HCT116 (cell line): ENCODE measurements at regions not wholly inside any gene's neighbourhood (a gene's known extent, or its start where the extent isn't known, plus 50 kb on each side); places are given as distances from the start of the nearest gene placed in this dataset.

Experiments
- ATAC-seq: fragments of 200-7000 bp; cut with Tn5 transposase; 2 replicates; pipeline ENCODE4 v1.9.1; 2020; ENCODE audit warnings: mild to moderate bottlenecking, moderate library complexity
- BruUV-seq: library from RNA; stranded (reverse); fragments of 400-500 nt; replicated peaks from 2 replicates; lab custom pipeline; 2021; lab: Mats Ljungman, UMichigan
- CTCF ChIA-PET: fragments of 300-600 bp; sonication (Branson Sonifier 250); formaldehyde crosslinking; loops from one replicate; lab custom pipeline; 2021; ENCODE audit warnings: antibody characterized with exemption; lab: Charles Lee
- POLR2A ChIA-PET: fragments of 300-600, 350-600 bp; sonication (Branson Sonifier 250); formaldehyde crosslinking; loops from one replicate; lab custom pipeline; 2021; ENCODE audit warnings: antibody characterized with exemption; lab: Charles Lee
- RAD21 ChIA-PET, 2 experiments: fragments of 300-600 bp; sonication (Branson Sonifier 250); formaldehyde crosslinking; loops; one replicate each; lab custom pipeline; 2023; ENCODE audit warnings: low total read pairs in 2 of 2; ENCODE audit not compliant: uncharacterized antibody in 2 of 2, unreplicated experiment in 2 of 2, low non-redundant PET in 1 of 2; lab: Charles Lee
- DNase-seq: peaks from one replicate; pipeline ENCODE4 v3.0.0-alpha.2; 2010; ENCODE audit warnings: low read depth, low spot score
- H2AFZ ChIP-seq: fragments of 200-600 bp; shearing (Covaris generic), sonication (generic); 2 replicates; pipeline ENCODE4 v1.6.1; 2017; ENCODE audit warnings: low read depth, mixed run types, mixed read lengths, antibody characterized with exemption, low read length; ENCODE audit not compliant: poor library complexity, severe bottlenecking
- H3K27ac ChIP-seq: 2 replicates; pipeline ENCODE4 v1.5.1; 2012; ENCODE audit warnings: low read depth, low read length
- H3K27me3 ChIP-seq: fragments of 200-600 bp; sonication (generic); 2 replicates; pipeline ENCODE4 v1.6.1; 2016; ENCODE audit warnings: mixed run types, low read length, mixed read lengths; ENCODE audit not compliant: insufficient read depth
- H3K36me3 ChIP-seq, 2 experiments: fragments of 200-500 bp in 1 of 2; fragments of 200-600 bp in 1 of 2; sonication (Bioruptor generic) in 1 of 2; sonication (generic) in 1 of 2; 2 replicates each; pipeline versions ENCODE4 v1.5.1 to v1.6.1; 2014 to 2016; ENCODE audit warnings: low read length in 2 of 2, inconsistent platforms in 1 of 2, mixed read lengths in 1 of 2, mixed run types in 1 of 2; ENCODE audit not compliant: insufficient read depth in 2 of 2, control insufficient read depth in 1 of 2
- H3K4me1 ChIP-seq, 2 experiments: fragments of 200-600 bp in 1 of 2; sonication (generic) in 1 of 2; 2 replicates each; pipeline versions ENCODE4 v1.5.1 to v1.6.1; 2012 to 2017; ENCODE audit warnings: low read length in 2 of 2, inconsistent platforms in 1 of 2, mild to moderate bottlenecking in 1 of 2, mixed read lengths in 1 of 2, mixed run types in 1 of 2, moderate library complexity in 1 of 2; ENCODE audit not compliant: insufficient read depth in 2 of 2, control insufficient read depth in 1 of 2
- H3K4me2 ChIP-seq: fragments of 200-600 bp; sonication (generic); 2 replicates; pipeline ENCODE4 v1.6.1; 2017; ENCODE audit warnings: mixed run types, low read length, mixed read lengths
- H3K4me3 ChIP-seq, 2 experiments: fragments of 200-600 bp in 1 of 2; sonication (generic) in 1 of 2; replicated peaks in 1 of 2; 2 replicates each; pipeline ENCODE4 v1.5.1; 2011 to 2016; ENCODE audit warnings: low read length in 2 of 2, control low read depth in 1 of 2, low read depth in 1 of 2, mild to moderate bottlenecking in 1 of 2, mixed read lengths in 1 of 2, mixed run types in 1 of 2
- H3K79me2 ChIP-seq: fragments of 200-600 bp; sonication (generic); 2 replicates; pipeline ENCODE4 v1.6.1; 2017; ENCODE audit warnings: mild to moderate bottlenecking, mixed run types, low read length, moderate library complexity, mixed read lengths; ENCODE audit not compliant: insufficient read depth
- H3K9ac ChIP-seq: fragments of 200-600 bp; sonication (generic); 2 replicates; pipeline ENCODE4 v1.6.1; 2016; ENCODE audit warnings: low read length, mixed read lengths
- H3K9me2 ChIP-seq: fragments of 200-600 bp; sonication (generic), shearing (Covaris generic); 2 replicates; pipeline ENCODE4 v1.6.1; 2017; ENCODE audit warnings: mixed run types, mild to moderate bottlenecking, moderate library complexity; ENCODE audit not compliant: insufficient read depth
- H3K9me3 ChIP-seq, 2 experiments: fragments of 200-500 bp in 1 of 2; fragments of 200-600 bp in 1 of 2; sonication (Bioruptor generic) in 1 of 2; sonication (generic) in 1 of 2; 2 replicates each; pipeline ENCODE4 v1.6.1; 2014 to 2017; ENCODE audit warnings: low read length in 2 of 2, mixed read lengths in 2 of 2, inconsistent platforms in 1 of 2, low read depth in 1 of 2, mild to moderate bottlenecking in 1 of 2, mixed run types in 1 of 2, moderate library complexity in 1 of 2; ENCODE audit not compliant: control insufficient read depth in 1 of 2, insufficient read depth in 1 of 2
- H4K20me1 ChIP-seq: fragments of 200-600 bp; sonication (generic), shearing (Covaris generic); 2 replicates; pipeline ENCODE4 v1.6.1; 2017; ENCODE audit warnings: mixed run types, mild to moderate bottlenecking, moderate library complexity; ENCODE audit not compliant: insufficient read depth
- ATF3 ChIP-seq: IDR thresholded peaks from 2 replicates; pipeline ENCODE4 v1.6.1; 2012
- EZH2phosphoT487 ChIP-seq: fragments of 200-600 bp; IDR thresholded peaks from 2 replicates; pipeline ENCODE4 v1.6.1; 2018; ENCODE audit warnings: antibody characterized with exemption, borderline replicate concordance
- RAD21 ChIP-seq: IDR thresholded peaks from 2 replicates; pipeline ENCODE4 v1.6.1; 2012; ENCODE audit warnings: low read depth, mild to moderate bottlenecking
- SRF ChIP-seq: IDR thresholded peaks from 2 replicates; pipeline ENCODE4 v1.6.1; 2012; ENCODE audit warnings: low read depth
- intact Hi-C: fragments of 100-400 bp; cut with micrococcal nuclease; formaldehyde crosslinking; loops from 2 replicates; pipeline ENCODE4 v1.10.0; 2022
- TF ChIP-seq, protein P1 (sequence below), 3 experiments: fragments of 200-600 bp in 1 of 3; sonication (generic) in 1 of 3; IDR thresholded peaks in 2 of 3; conservative IDR thresholded peaks in 1 of 3; 2 replicates each; pipeline ENCODE4 v1.5.1; 2012 to 2017; ENCODE audit warnings: low read depth in 2 of 3, low read length in 2 of 3, antibody characterized with exemption in 1 of 3, borderline replicate concordance in 1 of 3, control low read depth in 1 of 3, mild to moderate bottlenecking in 1 of 3, mixed read lengths in 1 of 3, mixed run types in 1 of 3, moderate library complexity in 1 of 3; ENCODE audit not compliant: insufficient read depth in 1 of 3
- TF ChIP-seq, protein P2 (sequence below): IDR thresholded peaks from 2 replicates; pipeline ENCODE4 v1.6.1; 2012; ENCODE audit warnings: low read depth

DNA sequence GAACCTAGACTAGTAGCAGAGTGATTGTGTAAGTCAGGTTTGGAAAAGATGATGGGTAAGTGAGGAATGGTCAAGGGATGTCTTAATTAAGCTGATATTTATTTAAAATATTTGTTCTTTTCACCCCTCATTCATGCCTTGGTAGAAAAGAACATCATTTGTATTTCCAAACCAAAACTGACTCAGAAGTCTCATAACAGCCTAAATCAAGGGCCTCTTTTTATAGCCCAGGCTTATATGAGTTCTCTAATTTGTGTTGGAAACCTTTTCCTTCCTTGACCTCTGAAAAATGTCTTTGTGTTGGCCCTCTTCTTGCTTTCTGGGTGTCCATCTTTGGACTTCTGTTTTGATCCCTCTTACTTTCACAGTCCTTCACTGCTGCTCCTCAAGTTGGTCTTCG is 1428.2 kb downstream of the MRPL39 start:
- Histone ChIP-seq H4K20me1 (no peaks in the 10 kb centered on the region; the same call in 1 of the 2 replicates), H3K27ac (no peak overlapping the region), H3K9ac (no peak overlapping the region), H3K36me3 (no peaks in the 10 kb centered on the region), H3K4me3 (no peak overlapping the region), H2AFZ (no peak overlapping the region), H3K9me2 (no peaks in the 10 kb centered on the region), H3K4me1 (no peaks in the 10 kb centered on the region), H3K27me3 (no peaks in the 10 kb centered on the region), H3K79me2 (no peaks in the 10 kb centered on the region), H3K9me3 (peaks cover 12 to 42% of the 10 kb centered on the region in 2 experiments; a peak in 3 of 4 replicates), H3K4me2 (no peak overlapping the region)
- ATAC-seq (no peak), DNase-seq (no peak)
- POLR2A ChIA-PET, result no interaction called here
- intact Hi-C loops, result no loop called here
- CTCF ChIA-PET, result no interaction called here
- RAD21 ChIA-PET, result no interaction called here
- BruUV-seq, result no TSS peak
- TF ChIP-seq EZH2phosphoT487, result no peak
- TF ChIP-seq, protein P1, sequence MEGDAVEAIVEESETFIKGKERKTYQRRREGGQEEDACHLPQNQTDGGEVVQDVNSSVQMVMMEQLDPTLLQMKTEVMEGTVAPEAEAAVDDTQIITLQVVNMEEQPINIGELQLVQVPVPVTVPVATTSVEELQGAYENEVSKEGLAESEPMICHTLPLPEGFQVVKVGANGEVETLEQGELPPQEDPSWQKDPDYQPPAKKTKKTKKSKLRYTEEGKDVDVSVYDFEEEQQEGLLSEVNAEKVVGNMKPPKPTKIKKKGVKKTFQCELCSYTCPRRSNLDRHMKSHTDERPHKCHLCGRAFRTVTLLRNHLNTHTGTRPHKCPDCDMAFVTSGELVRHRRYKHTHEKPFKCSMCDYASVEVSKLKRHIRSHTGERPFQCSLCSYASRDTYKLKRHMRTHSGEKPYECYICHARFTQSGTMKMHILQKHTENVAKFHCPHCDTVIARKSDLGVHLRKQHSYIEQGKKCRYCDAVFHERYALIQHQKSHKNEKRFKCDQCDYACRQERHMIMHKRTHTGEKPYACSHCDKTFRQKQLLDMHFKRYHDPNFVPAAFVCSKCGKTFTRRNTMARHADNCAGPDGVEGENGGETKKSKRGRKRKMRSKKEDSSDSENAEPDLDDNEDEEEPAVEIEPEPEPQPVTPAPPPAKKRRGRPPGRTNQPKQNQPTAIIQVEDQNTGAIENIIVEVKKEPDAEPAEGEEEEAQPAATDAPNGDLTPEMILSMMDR (IDR thresholded peaks at IDR 0.05 in 2 of 3, conservative IDR thresholded peaks at IDR 0.05 in 1 of 3; ENCODE audit: borderline replicate concordance in 1 of 3, insufficient read depth in 1 of 3, low read depth in 2 of 3, low read length in 2 of 3), result no peak
- TF ChIP-seq SRF, result no peak
- TF ChIP-seq RAD21, result no peak
- TF ChIP-seq, protein P2, sequence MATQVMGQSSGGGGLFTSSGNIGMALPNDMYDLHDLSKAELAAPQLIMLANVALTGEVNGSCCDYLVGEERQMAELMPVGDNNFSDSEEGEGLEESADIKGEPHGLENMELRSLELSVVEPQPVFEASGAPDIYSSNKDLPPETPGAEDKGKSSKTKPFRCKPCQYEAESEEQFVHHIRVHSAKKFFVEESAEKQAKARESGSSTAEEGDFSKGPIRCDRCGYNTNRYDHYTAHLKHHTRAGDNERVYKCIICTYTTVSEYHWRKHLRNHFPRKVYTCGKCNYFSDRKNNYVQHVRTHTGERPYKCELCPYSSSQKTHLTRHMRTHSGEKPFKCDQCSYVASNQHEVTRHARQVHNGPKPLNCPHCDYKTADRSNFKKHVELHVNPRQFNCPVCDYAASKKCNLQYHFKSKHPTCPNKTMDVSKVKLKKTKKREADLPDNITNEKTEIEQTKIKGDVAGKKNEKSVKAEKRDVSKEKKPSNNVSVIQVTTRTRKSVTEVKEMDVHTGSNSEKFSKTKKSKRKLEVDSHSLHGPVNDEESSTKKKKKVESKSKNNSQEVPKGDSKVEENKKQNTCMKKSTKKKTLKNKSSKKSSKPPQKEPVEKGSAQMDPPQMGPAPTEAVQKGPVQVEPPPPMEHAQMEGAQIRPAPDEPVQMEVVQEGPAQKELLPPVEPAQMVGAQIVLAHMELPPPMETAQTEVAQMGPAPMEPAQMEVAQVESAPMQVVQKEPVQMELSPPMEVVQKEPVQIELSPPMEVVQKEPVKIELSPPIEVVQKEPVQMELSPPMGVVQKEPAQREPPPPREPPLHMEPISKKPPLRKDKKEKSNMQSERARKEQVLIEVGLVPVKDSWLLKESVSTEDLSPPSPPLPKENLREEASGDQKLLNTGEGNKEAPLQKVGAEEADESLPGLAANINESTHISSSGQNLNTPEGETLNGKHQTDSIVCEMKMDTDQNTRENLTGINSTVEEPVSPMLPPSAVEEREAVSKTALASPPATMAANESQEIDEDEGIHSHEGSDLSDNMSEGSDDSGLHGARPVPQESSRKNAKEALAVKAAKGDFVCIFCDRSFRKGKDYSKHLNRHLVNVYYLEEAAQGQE, result no peak
- no peak for TF ChIP-seq ATF3
